ENCODE measurements at regions not wholly inside any gene's neighbourhood (a gene's known extent, or its start where the extent isn't known, plus 50 kb on each side); places are given as distances from the start of the nearest gene placed in this dataset.
"Not testable (repeated sequence)": the region's sequence is repeated elsewhere in the genome, so short reads cannot be mapped to it uniquely, and the experiment has no call there.

DNA sequence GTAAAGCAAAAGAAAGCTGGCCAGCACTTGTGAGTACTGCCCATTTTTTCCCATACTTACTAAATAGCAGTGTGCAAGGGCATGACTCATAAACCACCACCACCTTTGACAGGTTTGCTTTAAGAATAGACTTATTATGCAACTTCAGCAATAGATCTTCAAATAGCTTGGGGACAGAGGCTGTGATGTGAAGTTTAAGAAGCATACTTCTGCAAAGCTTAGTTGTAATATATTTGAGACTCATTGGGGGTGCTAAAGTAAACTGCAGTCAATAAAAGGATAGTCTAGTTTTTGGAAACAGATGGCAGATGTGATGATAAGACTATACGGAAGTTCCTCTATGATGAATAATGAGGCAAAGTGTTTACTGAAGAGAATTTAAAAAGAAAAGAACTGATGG is 210.0 kb downstream of the PLA2G4A start:
- DNase-seq = no peak

DNA sequence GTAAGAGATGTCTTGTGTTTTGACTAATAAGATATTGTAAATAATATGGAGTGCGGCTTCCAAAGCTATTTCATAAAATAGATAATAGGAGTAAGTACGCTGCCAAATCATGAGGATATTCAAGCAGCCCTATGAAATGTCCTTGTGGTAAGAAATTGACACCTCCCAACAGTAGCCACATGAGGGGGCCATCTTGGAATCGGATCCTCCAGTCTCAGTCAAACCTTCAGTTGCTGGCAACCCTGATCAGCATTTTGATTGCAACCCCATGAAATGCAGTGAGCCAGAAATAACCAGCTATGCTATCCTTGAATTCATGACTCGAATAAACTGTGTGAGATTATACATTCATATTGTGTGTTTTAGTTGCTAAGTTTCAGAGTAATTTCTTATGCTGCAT is 212.4 kb downstream of the PLA2G4A start:
- no peak for DNase-seq

DNA sequence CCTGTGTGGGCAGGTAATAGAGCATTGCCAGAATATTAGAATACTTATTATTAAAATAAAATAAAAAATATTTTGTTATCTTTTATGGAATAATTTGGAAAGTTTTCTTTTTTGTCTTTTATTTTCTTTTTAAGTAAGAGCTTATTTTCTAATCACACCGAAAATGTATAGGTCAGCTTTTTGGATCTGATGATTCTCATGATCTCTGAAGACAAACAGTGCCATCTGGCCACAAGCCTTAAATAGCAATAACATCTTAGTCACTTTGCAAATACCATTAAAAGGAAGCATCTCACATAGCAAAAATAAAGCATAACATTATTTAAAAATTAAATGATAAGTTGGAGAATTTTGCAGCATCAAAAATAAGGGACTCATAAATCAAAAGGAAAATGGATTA is 213.8 kb downstream of the PLA2G4A start:
- DNase-seq = no peak

DNA sequence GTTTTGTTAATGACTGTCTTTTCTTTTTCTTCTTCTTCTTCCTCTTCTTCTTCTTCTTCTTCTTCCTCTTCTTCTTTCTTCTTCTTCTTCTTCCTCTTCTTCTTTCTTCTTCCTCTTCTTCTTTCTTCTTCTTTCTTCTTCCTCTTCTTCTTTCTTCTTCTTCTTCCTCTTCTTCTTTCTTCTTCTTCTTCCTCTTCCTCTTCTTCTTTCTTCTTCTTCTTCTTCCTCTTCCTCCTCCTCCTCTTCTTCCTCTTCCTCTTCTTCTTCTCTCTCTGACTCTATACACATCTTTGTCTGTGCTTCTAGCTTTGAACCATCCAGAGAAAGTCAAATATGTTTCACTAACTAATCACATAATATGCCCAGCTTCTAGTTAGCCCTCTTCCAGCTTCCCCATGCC is 214.7 kb downstream of the PLA2G4A start:
- DNase-seq = not testable (repeated sequence)

DNA sequence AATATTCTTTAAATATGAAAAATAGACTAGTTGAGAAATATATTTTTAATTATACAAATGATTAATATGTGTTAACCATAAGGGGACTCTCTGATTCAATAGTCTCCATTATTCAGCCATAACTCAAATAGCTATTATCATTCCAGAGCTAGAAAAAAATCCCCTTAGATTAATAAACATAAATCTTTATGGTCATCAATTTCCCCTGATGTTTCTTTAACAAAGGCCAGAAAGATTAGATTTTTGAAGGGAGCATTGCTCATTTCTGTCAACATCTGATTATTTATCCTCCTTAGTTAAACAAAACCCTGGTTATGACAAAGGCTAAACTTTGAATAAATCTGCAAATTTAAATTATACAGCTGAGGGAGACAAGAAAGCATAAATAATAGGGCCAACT is 215.7 kb downstream of the PLA2G4A start:
- DNase-seq = no peak

DNA sequence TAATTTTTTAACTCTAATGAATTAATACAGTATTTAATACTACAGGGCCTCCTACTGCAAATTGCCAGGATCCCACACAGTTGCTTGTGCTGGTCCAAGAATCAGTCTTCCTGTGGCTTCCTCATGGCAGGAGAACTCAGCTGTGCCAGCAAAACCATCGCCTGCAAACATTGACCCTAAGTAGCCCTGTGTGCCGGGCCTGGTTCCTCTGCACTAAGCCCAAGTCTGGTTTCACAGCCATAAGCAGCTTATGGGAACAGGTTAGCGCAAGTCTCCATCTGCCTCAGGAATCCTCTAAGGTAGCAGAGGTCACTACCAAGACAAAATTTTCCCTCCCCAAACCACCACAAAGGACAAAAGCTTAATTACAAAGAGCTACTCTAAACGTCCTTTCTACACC is 216.6 kb downstream of the PLA2G4A start:
- no peak for DNase-seq

DNA sequence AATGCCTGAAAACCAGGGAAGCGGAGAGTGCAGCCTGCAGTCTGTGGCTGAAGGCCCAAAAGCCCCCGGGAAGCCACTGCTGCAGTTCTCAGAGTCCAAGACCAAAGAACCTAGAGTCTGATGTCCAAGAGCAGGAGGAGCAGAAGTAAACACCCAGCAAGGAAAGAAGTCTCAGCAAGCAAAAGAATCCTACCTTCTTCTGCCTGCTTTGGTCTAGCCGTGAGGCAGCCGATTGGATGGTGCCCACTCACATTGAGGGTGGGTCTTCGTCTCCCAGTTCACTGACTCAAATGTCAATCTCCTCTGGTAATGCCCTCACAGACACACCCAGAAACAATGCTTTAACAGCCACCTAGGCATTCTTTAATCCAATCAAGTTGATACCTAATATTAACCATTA is 217.5 kb downstream of the PLA2G4A start:
- DNase-seq = no peak

DNA sequence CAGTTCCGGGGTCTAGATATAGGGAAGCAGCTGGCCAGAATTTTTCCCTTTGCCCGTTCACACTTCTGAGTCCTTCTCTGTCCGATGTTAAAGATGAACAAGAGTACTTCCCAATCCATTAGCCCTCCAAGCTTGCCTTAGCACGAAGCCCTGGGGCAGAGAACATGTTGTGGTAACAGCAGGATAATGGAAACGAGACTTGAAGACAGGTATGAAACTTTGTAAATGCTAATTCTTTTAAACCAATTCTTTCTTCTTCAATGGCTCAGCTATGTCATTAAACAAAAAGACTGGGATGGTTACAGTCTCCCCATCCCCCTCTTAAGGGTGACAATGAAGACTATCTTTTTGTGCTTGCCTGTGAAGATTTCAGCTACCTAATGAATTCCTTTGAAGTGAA is 218.5 kb downstream of the PLA2G4A start:
- DNase-seq = no peak

DNA sequence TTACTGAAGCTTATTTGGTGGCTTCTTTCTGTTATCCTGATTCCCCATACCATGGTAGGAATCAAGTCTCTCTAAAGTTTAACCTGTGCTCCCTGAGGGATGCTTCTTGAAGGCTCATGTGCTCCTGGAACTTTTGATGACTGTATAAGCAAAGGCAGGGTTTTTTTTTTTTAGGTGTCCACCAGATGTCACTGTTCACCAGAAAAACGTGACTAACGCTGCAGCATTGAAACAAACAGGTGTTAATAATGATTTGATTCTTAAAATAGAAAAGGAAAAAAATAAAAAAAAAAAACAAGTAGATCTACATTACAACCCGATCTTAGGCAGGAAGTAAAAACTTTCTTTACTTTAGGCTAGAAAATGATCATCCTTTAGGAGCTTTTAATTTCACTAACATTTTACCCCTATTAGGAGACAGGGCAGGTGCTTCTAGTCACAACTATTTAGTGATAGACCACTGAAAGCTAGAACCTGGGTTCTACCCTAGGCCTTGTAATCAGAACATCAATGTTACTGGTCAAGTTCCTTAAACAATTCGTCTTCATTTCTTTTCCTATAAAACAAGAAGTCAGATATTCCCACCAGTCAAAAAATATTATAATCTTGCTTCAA is 223.0 kb downstream of the PLA2G4A start:
- DNase-seq = no peak

DNA sequence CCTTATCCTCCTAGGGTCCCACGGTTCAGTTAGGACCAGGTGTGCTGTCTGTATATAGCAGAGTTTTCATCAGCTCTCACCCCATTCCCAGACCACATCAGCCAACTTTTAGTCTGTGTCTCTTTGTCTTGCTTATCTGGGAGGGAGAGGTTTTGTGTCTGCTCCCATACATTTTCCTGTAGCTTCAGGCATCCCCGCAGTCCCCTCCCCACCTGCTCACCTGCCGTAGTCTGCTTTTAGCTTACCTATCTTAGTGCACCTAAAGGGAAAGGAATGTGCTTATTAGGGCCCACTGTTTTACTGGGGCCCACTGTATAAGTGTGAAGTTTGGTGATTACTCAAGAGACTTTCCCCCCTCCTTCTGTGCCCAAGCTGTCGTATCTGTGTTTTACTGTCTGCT is 225.1 kb downstream of the PLA2G4A start:
- DNase-seq = no peak

DNA sequence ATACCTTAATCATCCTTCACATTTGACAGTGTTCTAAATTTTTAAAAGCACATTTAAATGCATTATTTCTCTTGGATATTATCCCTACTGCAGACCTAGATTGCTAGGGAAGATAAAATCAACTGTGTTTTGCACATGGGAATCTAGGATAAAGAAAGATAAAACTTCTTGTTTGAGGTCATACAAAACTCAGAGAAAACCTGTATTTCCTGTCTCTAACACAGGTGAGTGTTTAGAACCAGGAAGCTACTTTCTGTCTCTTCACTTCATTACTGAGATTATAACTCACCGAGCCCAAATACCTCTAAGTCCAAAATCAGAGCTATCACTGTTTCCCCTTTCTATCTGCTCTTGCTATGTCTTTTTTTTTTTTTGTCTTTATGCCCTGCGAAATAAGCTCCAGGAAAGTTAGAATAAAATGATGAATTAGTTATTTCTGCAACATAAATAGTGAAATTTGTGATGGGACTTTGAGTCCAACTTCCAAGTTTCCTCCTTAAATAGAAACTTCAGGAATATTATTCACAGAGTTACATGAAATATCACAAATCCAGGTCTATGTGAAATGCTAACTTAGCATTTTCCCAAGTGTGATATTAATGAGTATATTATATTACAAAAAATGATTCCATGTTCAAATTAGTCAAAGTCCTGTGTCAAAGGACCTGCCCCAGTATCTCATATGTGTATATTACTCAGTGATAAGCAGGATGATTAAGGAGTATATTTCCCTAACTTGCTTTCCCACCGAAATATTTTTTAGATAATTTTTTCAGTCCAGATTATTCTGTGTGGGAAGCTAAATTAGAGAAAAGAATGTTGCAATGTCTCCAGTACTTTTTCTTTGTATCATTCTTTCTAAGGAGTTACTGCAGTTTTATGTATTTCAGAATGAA is 226.4 kb downstream of the PLA2G4A start:
- no peak for DNase-seq

DNA sequence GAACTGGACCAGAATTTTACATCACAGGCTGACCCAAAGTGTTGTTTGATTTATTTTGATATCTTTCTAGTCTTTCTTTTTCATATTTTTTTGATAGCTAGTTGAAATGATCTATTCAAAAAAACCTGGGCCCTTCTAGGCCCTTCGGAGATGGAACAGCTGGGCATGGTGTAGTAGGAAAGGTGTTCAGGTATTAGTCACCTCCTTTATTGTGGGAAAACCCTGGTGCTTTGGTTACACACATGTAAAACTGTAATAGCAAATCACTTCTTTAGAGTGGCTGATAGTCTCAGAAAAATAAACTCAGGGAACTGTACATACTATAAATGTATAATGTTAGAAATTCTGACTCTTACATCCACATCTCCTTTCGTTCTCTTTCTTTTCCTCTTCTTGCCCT is 234.5 kb downstream of the PLA2G4A start:
- no peak for DNase-seq

DNA sequence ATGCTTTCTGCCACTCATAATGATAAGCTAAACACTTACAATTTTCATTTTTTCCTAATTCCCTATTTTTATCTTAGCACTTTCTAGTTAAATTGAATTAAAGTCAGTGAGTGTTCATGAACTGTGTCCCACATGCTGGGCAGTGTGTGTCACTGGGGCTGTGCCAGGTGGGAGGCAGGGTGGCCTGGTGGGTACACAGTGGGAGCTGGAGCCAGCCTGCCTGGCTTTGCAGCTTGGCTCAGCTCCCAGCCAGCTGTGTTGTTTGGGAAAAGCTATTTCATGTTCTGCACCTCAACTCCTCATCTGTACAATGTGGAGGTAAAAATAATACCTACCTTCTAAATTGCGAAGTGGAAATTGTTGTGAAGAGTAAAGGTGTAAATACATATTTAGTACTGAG is 238.4 kb downstream of the PLA2G4A start:
- no peak for DNase-seq

DNA sequence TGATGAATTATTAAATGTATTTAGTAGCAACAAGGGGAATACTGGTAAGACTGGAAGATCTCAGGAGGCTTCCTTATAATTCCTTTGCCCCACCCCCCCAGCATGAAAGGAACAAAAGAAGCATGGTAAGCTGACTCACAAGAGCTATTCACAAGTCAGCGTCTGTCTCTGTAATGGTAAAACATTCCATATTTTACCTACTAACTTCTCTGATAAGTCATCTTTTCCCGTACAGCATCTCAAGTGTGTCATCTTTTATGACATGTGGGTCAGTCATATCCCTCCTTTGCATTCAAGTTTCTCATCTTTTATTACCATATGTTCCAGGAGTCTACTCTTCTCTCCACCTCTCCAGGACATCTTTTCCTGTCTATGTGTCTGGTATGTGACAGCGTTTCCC is 241.3 kb downstream of the PLA2G4A start:
- DNase-seq = no peak

DNA sequence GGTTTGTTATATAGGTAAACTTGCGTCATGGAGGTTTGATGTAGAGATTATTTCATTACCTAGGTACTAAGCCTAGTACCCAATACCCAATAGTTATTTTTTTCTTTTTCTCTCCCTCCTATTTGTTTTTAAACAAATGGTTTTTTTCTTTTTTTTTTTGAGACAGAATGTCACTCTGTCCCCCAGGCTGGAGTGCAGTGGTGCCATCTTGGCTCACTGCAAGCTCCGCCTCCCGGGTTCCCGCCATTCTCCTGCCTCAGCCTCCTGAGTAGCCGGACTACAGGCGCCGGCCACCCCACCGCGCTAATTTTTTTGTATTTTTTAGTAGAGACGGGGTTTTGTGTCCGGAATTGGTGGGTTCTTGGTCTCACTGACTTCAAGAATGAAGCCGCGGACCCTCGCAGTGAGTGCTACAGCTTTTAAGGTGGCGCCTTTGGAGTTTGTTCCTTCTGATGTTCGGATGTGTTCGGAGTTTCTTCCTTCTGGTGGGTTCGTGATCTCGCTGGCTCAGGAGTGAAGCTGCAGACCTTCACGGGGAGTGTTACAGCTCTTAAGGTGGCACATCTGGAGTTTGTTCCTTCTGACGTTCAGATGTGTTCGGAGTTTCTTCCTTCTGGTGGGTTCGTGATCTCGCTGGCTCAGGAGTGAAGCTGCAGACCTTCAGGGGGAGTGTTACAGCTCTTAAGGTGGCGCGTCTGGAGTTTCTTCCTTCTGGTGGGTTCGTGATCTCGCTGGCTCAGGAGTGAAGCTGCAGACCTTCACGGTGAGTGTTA is 243.7 kb downstream of the PLA2G4A start:
- not testable (repeated sequence) for DNase-seq

DNA sequence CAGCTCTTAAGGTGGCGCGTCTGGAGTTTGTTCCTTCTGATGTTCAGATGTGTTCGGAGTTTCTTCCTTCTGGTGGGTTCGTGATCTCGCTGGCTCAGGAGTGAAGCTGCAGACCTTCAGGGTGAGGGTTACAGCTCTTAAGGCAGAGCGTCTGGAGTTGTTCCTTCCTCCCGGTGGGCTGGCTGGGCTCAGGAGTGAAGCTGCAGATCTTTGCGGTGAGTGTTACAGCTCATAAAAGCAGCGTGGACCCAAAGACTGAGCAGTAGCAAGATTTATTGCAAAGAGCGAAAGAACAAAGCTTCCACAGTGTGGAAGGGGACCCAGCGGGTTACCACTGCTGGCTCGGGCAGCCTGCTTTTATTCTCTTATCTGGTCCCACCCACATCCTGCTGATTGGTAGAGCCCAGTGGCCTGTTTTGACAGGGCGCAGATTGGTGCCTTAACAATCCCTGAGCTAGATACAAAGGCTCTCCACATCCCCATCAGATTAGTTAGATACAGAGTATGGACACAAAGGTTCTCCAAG is 244.3 kb downstream of the PLA2G4A start:
- not testable (repeated sequence) for DNase-seq

DNA sequence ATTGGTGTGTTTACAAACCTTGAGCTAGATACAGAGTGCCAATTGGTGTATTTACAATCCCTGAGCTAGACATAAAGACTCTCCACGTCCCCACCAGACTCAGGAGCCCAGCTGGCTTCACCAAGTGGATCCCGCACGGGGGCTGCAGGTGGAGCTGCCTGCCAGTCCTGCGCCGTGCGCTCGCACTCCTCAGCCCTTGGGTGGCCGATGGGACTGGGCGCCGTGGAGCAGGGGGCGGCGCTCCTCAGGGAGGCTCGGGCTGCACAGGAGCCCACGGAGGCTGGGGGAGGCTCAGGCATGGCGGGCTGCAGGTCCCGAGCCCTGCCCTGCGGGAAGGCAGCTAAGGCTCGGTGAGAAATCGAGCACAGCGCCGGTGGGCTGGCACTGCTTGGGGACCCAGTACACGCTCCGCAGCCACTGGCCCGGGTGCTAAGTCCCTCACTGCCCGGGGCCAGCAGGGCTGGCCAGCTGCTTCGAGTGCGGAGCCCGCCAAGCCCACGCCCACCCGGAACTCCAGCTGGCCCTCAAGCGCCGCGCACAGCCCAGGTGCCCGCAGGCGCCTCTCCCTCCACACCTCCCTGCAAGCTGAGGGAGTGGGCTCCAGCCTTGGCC is 245.0 kb downstream of the PLA2G4A start:
- DNase-seq = not testable (repeated sequence)

DNA sequence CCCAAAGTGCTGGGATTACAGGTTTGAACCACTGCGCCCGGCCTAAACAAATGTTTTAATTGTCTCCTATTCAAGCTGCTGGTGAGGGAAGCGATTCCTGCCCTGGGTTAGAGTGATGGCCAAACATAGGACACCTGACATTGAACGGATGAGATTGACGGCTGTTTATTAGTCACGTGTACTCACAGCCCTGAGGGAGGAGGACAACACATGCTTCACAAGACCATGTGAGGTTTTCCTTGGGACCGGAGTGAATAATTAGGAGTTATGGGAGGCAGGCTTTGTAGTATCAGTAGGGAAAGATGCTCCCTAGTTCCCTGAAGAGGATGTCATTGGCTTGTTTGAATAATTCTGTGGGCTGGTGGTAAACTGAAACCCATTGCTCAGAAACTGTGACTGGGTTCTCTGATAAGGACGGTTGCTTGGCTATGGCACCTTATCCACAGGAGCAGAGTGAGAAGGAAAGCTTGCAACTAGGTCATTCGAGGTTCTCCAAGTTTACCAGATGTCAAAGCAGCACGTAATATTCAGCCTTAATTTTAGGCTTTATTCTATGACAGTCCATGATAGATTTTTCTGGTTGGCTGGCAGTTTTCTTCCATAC is 245.8 kb downstream of the PLA2G4A start:
- DNase-seq = no peak

DNA sequence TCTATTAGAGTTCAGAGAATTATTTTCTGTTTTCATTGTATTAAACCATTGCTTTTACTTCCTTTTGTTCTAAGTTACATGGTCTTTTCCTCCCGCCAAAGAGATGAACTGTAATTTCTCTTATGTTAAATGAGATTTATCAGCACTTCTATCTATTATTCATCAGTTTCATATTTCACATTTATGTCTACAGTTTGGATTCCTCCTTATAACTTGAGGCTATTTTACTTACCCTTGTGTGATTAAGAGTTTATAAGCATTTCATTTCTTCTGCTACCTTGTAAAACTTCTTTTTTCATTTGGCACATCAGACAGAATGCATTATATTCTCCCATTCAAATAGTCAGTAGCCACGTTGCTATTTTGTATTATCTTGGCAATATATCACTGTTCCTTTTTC is 248.2 kb downstream of the PLA2G4A start:
- no peak for DNase-seq

DNA sequence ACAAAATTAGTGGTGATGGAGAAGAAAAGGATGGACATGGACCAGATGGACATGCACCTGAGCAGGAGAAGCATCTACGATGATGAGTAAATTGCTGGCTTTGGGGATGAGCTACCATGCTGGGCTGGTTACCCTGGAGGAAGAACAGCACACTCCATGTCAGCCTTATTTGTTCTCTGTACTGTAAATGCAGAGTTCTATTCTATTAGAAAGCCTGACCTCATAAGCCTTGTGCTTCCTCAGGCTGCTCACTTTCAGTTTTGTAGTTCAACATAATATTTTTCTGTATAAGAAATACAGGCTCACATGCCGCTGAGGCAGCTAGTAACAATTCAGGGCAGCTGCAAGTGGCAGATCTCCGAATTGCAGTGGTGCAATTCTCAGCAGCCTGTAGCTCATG is 249.6 kb downstream of the PLA2G4A start:
- no peak for DNase-seq

DNA sequence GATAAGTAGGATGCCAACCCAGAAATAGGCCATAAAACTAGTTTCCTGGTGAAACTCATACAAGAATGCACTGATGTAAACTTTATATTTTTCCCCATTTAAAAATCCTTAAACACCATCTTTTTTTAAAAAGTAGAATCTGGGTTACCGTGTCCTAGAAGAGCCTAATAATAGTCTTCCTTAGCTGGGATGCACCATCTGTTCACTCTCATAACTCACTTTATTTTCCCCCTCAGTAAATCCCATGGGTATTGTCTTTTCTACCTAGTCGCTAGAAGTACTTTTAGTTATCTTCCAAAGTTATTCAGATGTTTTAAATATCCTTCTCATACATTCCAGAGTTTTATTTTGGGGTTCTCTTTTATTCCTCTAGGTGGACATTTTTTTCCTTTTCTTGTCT is 250.2 kb downstream of the PLA2G4A start:
- DNase-seq = no peak

DNA sequence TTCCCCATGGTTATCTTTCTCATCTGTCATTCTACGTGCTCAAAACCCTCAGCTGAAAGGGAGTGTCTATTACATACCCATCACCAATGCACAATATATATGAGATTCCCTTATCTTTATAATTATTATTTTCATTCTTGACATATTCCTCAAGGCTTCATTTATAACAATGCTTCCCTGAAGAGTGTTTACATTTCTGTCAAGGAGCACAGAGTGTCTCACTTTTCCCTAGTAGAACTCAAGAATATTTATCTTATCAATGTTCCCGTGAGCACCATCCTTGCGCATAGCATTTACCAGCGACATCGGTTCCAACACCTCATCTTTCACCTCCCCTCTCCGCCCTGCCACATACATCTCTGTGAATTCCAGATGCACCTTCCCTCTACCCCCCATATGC is 250.6 kb downstream of the PLA2G4A start:
- DNase-seq = no peak

DNA sequence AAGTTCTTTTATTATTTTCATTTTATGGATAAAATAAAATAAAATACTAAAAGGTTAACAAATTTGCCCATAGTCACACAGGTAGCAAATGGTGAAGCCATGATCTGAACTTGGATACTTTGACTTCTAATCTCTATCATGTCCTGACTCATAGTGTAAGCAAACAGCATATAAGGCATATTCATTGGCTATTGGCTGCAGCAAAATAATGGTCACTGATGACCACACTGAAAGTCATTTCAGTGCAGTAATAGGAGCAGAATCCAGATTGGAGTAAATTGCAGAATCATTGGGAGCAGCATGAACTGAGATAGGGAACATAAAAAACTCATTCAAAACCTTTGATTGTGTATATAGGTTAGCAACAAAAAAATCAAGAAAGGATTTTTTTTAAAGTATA is 262.9 kb downstream of the PLA2G4A start:
- DNase-seq = no peak

Data from CD4-positive, alpha-beta T cell treated with Interleukin-17A for 4 hours (primary cell).